Panc1 (cell line): ENCODE measurements at regions not wholly inside any gene's neighbourhood (a gene's known extent, or its start where the extent isn't known, plus 50 kb on each side); places are given as distances from the start of the nearest gene placed in this dataset.

Experiments
- SIN3A ChIP-seq: IDR thresholded peaks from 2 replicates; pipeline ENCODE4 v1.6.1; 2012; ENCODE audit warnings: low read depth, mild to moderate bottlenecking, low read length, moderate library complexity, borderline replicate concordance; ENCODE audit not compliant: insufficient read depth
- TF ChIP-seq, protein P1 (sequence below), 2 experiments: IDR thresholded peaks; 2 replicates each; pipeline ENCODE4 v1.6.1; 2011 to 2012; ENCODE audit warnings: low read depth in 2 of 2, control low read depth in 1 of 2, low read length in 1 of 2, mild to moderate bottlenecking in 1 of 2, moderate library complexity in 1 of 2; ENCODE audit not compliant: insufficient read depth in 1 of 2
- TF ChIP-seq, protein P2 (sequence below): fragments of 450-650 bp; IDR thresholded peaks from 2 replicates; pipeline ENCODE4 v1.5.1; 2017; ENCODE audit warnings: mild to moderate bottlenecking

DNA sequence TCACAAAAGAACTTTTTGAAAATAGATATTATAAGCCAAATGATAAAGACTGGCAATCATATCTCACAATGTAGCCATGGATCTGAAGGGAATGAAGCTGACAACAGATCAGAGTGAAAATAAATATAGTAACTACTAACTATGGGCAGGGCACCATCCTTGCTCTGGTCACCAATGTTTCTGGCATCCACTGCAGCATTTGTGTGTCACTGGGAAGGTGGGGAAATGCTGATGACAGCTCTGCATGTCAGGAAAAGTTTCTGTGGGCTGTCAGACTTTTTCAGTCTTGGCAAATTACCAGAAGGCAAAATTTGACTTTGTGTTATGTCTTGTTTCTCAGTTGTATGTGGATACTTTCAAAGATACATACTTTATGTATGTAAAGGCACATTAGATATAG, 195.6 kb downstream of the ZNF326 start:
- TF ChIP-seq, protein P1, sequence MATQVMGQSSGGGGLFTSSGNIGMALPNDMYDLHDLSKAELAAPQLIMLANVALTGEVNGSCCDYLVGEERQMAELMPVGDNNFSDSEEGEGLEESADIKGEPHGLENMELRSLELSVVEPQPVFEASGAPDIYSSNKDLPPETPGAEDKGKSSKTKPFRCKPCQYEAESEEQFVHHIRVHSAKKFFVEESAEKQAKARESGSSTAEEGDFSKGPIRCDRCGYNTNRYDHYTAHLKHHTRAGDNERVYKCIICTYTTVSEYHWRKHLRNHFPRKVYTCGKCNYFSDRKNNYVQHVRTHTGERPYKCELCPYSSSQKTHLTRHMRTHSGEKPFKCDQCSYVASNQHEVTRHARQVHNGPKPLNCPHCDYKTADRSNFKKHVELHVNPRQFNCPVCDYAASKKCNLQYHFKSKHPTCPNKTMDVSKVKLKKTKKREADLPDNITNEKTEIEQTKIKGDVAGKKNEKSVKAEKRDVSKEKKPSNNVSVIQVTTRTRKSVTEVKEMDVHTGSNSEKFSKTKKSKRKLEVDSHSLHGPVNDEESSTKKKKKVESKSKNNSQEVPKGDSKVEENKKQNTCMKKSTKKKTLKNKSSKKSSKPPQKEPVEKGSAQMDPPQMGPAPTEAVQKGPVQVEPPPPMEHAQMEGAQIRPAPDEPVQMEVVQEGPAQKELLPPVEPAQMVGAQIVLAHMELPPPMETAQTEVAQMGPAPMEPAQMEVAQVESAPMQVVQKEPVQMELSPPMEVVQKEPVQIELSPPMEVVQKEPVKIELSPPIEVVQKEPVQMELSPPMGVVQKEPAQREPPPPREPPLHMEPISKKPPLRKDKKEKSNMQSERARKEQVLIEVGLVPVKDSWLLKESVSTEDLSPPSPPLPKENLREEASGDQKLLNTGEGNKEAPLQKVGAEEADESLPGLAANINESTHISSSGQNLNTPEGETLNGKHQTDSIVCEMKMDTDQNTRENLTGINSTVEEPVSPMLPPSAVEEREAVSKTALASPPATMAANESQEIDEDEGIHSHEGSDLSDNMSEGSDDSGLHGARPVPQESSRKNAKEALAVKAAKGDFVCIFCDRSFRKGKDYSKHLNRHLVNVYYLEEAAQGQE (IDR thresholded peaks at IDR 0.05; ENCODE audit: insufficient read depth in 1 of 2, low read depth in 2 of 2, low read length in 1 of 2): no peak
- TF ChIP-seq, protein P2, sequence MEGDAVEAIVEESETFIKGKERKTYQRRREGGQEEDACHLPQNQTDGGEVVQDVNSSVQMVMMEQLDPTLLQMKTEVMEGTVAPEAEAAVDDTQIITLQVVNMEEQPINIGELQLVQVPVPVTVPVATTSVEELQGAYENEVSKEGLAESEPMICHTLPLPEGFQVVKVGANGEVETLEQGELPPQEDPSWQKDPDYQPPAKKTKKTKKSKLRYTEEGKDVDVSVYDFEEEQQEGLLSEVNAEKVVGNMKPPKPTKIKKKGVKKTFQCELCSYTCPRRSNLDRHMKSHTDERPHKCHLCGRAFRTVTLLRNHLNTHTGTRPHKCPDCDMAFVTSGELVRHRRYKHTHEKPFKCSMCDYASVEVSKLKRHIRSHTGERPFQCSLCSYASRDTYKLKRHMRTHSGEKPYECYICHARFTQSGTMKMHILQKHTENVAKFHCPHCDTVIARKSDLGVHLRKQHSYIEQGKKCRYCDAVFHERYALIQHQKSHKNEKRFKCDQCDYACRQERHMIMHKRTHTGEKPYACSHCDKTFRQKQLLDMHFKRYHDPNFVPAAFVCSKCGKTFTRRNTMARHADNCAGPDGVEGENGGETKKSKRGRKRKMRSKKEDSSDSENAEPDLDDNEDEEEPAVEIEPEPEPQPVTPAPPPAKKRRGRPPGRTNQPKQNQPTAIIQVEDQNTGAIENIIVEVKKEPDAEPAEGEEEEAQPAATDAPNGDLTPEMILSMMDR: no peak
- no peak for TF ChIP-seq SIN3A
